ENCODE measurements at regions not wholly inside any gene's neighbourhood (a gene's known extent, or its start where the extent isn't known, plus 50 kb on each side); places are given as distances from the start of the nearest gene placed in this dataset.

GRCh38 chr3:73772076-73772886, 147.5 kb upstream of the PDZRN3 start:
- no peak overlapping the region for H2AFZ ChIP-seq (ENCODE audit: control insufficient read depth, low read length)
- dilution Hi-C loops (cut with MboI; ENCODE audit: extremely low pct_ligation_motif_present, low sequenced_read_pairs) = no loop called here

GRCh38 chr3:73768524-73769308, 144.0 kb upstream of the PDZRN3 start:
- no peak overlapping the region for H2AFZ ChIP-seq (ENCODE audit: control insufficient read depth, low read length)
- H3K9me3 ChIP-seq (ENCODE audit: control insufficient read depth, low read depth, low read length) = no peaks in the 10 kb centered on the region
- H3K4me1 ChIP-seq (ENCODE audit: control insufficient read depth, extremely low read depth, insufficient read depth, low read length) = no peaks in the 10 kb centered on the region
- no peaks in the 10 kb centered on the region for H3K79me2 ChIP-seq (ENCODE audit: control insufficient read depth, insufficient read depth, low read length)
- no peak for FAIRE-seq
- no peak overlapping the region for H3K4me2 ChIP-seq (ENCODE audit: control insufficient read depth, extremely low read depth, insufficient read depth, low read depth, low read length)
- TF ChIP-seq CTCF (optimal IDR thresholded peaks at IDR 0.05 in 1 of 3, IDR thresholded peaks at IDR 0.05 in 1 of 3, conservative IDR thresholded peaks at IDR 0.05 in 1 of 3; ENCODE audit: extremely low read depth in 1 of 3, insufficient read depth in 2 of 3, low read length in 3 of 3) (no peak), EZH2 (IDR thresholded peaks at IDR 0.05; ENCODE audit: low read length) (no peak)
- DNase-seq (ENCODE audit: low read depth, low spot score) = no peak
- H3K36me3 ChIP-seq (ENCODE audit: control insufficient read depth in 2 of 2, extremely low read depth in 1 of 2, insufficient read depth in 2 of 2, low read length in 2 of 2) = no peaks in the 10 kb centered on the region
- no peak overlapping the region for H3K4me3 ChIP-seq (ENCODE audit: control insufficient read depth in 2 of 3, extremely low read depth in 1 of 3, insufficient read depth in 2 of 3, low read depth in 1 of 3, low read length in 3 of 3)
- no peak overlapping the region for H3K9ac ChIP-seq (ENCODE audit: control insufficient read depth, extremely low read depth, insufficient read depth, low read length)
- no peaks in the 10 kb centered on the region for H3K27me3 ChIP-seq (ENCODE audit: control insufficient read depth, extremely low read depth, insufficient read depth, low read length)
- H3K27ac ChIP-seq (ENCODE audit: control insufficient read depth, insufficient read depth, low read length) = no peak overlapping the region
- H3K9me1 ChIP-seq (ENCODE audit: control insufficient read depth, extremely low read depth, insufficient read depth, low read length) = no peaks in the 10 kb centered on the region
- dilution Hi-C loops (cut with MboI; ENCODE audit: extremely low pct_ligation_motif_present, low sequenced_read_pairs) = no loop called here
- H4K20me1 ChIP-seq (ENCODE audit: control insufficient read depth, extremely low read depth, insufficient read depth, low read length) = no peaks in the 10 kb centered on the region

More at GRCh38 chr3:73772076-73772886, 147.5 kb upstream of the PDZRN3 start:
- Histone ChIP-seq H3K79me2 (ENCODE audit: control insufficient read depth, insufficient read depth, low read length) (no peaks in the 10 kb centered on the region), H3K9me3 (ENCODE audit: control insufficient read depth, low read depth, low read length) (no peaks in the 10 kb centered on the region), H3K27me3 (ENCODE audit: control insufficient read depth, extremely low read depth, insufficient read depth, low read length) (no peaks in the 10 kb centered on the region), H3K4me1 (ENCODE audit: control insufficient read depth, extremely low read depth, insufficient read depth, low read length) (no peaks in the 10 kb centered on the region), H3K9me1 (ENCODE audit: control insufficient read depth, extremely low read depth, insufficient read depth, low read length) (no peaks in the 10 kb centered on the region), H3K9ac (ENCODE audit: control insufficient read depth, extremely low read depth, insufficient read depth, low read length) (no peak overlapping the region), H4K20me1 (ENCODE audit: control insufficient read depth, extremely low read depth, insufficient read depth, low read length) (no peaks in the 10 kb centered on the region), H3K27ac (ENCODE audit: control insufficient read depth, insufficient read depth, low read length) (no peak overlapping the region), H3K4me2 (ENCODE audit: control insufficient read depth, extremely low read depth, insufficient read depth, low read depth, low read length) (no peak overlapping the region), H3K4me3 (ENCODE audit: control insufficient read depth in 2 of 3, extremely low read depth in 1 of 3, insufficient read depth in 2 of 3, low read depth in 1 of 3, low read length in 3 of 3) (no peak overlapping the region), H3K36me3 (ENCODE audit: control insufficient read depth in 2 of 2, extremely low read depth in 1 of 2, insufficient read depth in 2 of 2, low read length in 2 of 2) (no peaks in the 10 kb centered on the region)
- no peak for FAIRE-seq
- TF ChIP-seq EZH2 (IDR thresholded peaks at IDR 0.05; ENCODE audit: low read length) (no peak), CTCF (optimal IDR thresholded peaks at IDR 0.05 in 1 of 3, IDR thresholded peaks at IDR 0.05 in 1 of 3, conservative IDR thresholded peaks at IDR 0.05 in 1 of 3; ENCODE audit: extremely low read depth in 1 of 3, insufficient read depth in 2 of 3, low read length in 3 of 3) (no peak)
- no peak for DNase-seq (ENCODE audit: low read depth, low spot score)
